PC-9 (cell line): ENCODE measurements at regions not wholly inside any gene's neighbourhood (a gene's known extent, or its start where the extent isn't known, plus 50 kb on each side); places are given as distances from the start of the nearest gene placed in this dataset.

Experiments used
- CTCF ChIP-seq: fragments of 200-600 bp; sonication (generic); conservative IDR thresholded peaks from 2 replicates; pipeline ENCODE4 v1.6.1; 2017; ENCODE audit warnings: mixed run types, antibody characterized with exemption, mild to moderate bottlenecking, moderate library complexity
- EZH2 ChIP-seq: fragments of 200-600 bp; sonication (generic); IDR thresholded peaks from 2 replicates; pipeline ENCODE4 v1.8.0; 2017; ENCODE audit warnings: antibody characterized with exemption, low read depth

- TF ChIP-seq CTCF (no peak), EZH2 (no peak)
Measured at GRCh38 chr10:127678091-127678490, 58.9 kb upstream of the FOXI2 start.
